HFF-Myc (cell line): ENCODE measurements at regions not wholly inside any gene's neighbourhood (a gene's known extent, or its start where the extent isn't known, plus 50 kb on each side); places are given as distances from the start of the nearest gene placed in this dataset.
"Not testable (repeated sequence)": the region's sequence is repeated elsewhere in the genome, so short reads cannot be mapped to it uniquely, and the experiment has no call there.

Experiments
- DNase-seq: peaks from one replicate; pipeline ENCODE4 v3.0.0-alpha.2; 2011; ENCODE audit warnings: low read depth; ENCODE audit errors: extremely low read depth
- H3K4me3 ChIP-seq: replicated peaks from 2 replicates; pipeline ENCODE4 v1.5.1; 2011; ENCODE audit warnings: low read depth, mild to moderate bottlenecking, control low read depth, low read length
- TF ChIP-seq, protein P1 (sequence below): IDR thresholded peaks from 2 replicates; pipeline ENCODE4 v1.5.1; 2012; ENCODE audit warnings: mild to moderate bottlenecking, low read depth, low read length, control low read depth; ENCODE audit errors: missing control alignments

DNA sequence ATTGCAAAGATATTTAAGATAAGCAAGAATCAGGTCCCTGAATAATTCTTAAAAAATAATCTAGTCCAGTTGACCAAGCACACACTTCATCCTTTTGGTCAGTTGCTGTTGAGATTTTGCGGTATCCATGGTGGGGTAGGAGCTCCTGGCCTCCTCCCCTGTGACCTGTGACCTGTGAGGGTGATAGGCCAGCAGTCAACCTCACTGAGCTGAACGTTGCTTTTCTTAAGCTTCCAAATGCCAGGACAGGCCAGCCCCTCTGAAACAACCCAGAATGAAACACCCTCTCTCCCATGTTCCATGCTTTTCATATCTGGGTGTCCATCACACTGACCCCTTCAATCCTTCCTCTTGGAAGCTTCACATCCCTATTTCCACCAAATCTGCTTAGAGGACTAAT is 164.9 kb downstream of the THBS2 start:
- H3K4me3 ChIP-seq = no peak overlapping the region
- no peak for DNase-seq
- TF ChIP-seq, protein P1, sequence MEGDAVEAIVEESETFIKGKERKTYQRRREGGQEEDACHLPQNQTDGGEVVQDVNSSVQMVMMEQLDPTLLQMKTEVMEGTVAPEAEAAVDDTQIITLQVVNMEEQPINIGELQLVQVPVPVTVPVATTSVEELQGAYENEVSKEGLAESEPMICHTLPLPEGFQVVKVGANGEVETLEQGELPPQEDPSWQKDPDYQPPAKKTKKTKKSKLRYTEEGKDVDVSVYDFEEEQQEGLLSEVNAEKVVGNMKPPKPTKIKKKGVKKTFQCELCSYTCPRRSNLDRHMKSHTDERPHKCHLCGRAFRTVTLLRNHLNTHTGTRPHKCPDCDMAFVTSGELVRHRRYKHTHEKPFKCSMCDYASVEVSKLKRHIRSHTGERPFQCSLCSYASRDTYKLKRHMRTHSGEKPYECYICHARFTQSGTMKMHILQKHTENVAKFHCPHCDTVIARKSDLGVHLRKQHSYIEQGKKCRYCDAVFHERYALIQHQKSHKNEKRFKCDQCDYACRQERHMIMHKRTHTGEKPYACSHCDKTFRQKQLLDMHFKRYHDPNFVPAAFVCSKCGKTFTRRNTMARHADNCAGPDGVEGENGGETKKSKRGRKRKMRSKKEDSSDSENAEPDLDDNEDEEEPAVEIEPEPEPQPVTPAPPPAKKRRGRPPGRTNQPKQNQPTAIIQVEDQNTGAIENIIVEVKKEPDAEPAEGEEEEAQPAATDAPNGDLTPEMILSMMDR = no peak

DNA sequence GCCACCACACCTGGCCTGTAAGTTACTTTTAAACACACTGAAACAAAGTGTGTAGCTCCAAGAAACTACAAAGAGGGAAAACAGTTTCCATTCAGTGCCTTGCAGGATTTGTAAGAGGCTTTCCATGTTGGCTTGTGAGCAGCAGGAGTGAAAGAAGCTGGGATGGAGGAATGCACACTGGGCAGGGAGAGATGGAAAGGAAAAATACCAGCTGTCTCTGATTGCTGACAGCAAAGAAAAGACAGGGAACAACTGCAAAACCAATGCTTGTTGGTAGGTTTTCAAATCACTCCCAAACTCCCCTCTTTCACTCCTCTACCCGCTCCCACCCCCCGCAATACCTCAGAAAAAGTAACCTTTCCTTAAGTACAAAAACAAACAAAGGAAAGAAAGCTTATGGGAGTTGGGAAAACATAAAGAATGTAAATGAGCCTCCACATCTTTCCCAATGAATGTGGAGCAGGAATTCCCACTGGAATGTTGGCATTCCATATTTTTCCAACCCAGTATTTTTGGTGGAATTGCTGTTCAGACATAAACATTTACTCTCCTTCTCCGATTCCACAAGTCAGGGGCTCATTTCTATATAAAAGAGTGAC is 166.1 kb downstream of the THBS2 start:
- TF ChIP-seq, protein P1 = no peak
- DNase-seq = no peak
- H3K4me3 ChIP-seq = no peak overlapping the region

DNA sequence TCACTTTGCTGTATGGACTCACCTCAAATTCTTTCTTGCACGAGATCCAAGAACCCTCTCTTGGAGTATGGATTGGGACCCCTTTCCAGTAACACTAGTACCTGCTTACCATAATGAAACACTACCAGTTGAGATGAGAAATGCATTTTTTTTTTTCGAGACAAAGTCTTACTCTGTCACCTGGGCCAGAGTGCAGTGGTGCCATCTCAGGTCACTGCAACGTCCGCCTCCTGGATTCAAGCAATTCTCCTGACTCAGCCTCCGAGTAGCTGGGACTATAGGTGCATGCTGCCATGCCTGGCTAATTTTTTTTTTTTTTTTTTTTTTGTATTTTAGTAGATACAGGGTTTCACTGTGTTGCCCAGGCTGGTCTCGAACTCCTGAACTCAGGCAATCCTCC is 167.0 kb downstream of the THBS2 start:
- DNase-seq, H3K4me3 ChIP-seq: not testable (repeated sequence)

DNA sequence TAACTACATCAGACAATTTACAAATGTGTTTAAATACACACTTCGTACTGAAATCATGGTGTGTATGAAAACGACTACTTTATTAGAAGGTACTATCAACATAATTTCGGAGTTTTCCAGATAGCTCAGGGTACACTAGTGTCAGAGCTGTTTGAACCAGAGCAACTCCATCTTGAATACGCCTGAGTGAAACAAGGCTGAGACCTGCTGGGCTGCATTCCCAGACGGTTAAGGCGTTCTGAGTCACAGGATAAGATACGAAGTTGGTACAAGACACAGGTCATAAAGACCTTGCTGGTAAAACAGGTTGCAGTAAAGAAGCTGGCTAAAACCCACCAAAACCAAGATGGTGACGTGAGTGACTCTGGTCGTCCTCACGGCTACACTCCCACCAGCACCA is 167.6 kb downstream of the THBS2 start:
- TF ChIP-seq, protein P1 = no peak
- no peak overlapping the region for H3K4me3 ChIP-seq
- no peak for DNase-seq

DNA sequence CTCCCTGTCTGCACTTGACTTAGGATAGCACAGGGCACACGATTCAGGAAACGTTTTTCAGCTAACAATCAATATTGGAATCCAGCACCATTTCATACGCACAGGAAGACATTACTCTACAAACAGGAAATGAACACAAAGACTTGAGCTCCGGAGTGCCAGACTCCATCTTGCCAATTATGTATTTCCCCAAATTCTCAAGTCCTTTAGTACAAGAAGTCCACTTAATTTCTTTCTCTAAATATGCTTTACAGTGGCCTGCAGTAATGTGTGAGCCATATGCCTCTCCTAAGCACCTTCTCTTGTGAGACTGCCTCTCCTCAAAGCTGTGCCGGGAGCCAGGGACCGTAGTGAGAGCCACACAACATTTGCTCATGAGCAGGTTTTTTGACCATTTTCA is 168.2 kb downstream of the THBS2 start:
- DNase-seq = no peak
- H3K4me3 ChIP-seq = no peak overlapping the region
- TF ChIP-seq, protein P1 = no peak

DNA sequence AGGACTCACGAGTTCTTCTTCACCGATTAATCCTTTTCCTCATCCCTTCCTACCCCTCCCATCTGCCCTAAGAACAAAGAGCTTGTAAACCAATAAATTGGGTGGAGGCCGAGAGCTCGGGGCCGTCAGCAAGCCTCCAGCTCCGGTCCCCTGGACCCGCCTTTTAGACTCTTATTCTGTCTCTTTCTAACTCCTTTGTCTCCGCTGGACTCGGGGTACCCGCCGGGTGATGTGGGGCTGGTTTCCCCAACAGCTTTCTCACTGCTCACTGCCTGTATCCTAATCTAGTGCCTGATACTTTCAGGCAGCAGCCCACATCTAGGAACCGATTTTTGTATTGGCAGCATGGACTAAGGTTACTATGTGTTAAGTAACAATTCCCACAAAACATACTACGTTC is 169.1 kb downstream of the THBS2 start:
- not testable (repeated sequence) for H3K4me3 ChIP-seq, DNase-seq

DNA sequence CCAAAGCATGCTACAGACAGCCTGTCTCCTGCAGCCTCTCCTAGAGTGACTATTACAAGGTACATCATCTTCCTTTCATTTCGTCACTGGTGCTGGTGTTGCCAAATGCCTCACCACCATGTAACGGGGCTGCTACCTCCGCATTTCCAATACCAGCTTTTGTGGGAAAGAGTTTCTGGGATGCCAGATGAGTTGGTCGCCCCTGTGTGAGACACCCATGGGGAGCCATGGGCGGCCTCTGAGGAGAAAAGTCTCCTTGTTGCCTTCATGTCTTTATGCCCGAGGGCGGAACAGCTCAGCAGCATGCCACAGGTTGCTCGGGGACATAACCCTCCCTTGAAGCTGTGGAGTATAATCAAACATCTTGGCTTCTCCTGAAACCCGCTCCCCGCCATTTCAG is 169.6 kb downstream of the THBS2 start:
- DNase-seq = no peak
- no peak overlapping the region for H3K4me3 ChIP-seq
- TF ChIP-seq, protein P1 = no peak

DNA sequence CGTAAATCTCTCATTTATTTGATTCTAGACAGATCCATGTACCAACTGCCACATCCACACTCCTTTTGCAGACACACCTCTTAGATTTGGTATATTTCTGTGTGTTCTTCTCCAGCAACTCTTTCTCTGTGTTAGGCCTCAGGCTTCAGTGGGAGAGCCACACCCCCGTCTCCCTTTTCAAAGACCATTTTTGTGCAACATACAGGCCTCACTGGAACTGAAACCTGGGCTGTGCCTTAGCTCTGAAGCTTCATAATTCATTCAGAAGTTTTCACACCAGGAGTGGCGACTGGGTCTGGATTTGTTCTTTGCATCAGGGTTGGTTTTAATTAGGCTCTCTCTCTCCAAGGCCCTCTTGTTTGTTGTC is 170.2 kb downstream of the THBS2 start:
- no peak overlapping the region for H3K4me3 ChIP-seq
- no peak for DNase-seq
- TF ChIP-seq, protein P1 = no peak
